ENCODE measurements at regions not wholly inside any gene's neighbourhood (a gene's known extent, or its start where the extent isn't known, plus 50 kb on each side); places are given as distances from the start of the nearest gene placed in this dataset.

GRCh38 chr5:163976696-163977095, 471.3 kb downstream of the MAT2B start:
- peaks cover 6% of the 10 kb centered on the region for H3K9me3 Mint-ChIP-seq (ENCODE audit: low read depth)
- ATAC-seq (no peak), DNase-seq (no peak)
- H3K36me3 Mint-ChIP-seq (ENCODE audit: low read depth): no peaks in the 10 kb centered on the region
- intact Hi-C loops (cut with DNase I, micrococcal nuclease): no loop called here
- no peak overlapping the region for H3K4me3 Mint-ChIP-seq
- ChIA-PET CTCF (no interaction called here), POLR2A (no interaction called here)
- H3K27me3 Mint-ChIP-seq: no peaks in the 10 kb centered on the region
- no peak overlapping the region for H3K27ac Mint-ChIP-seq
- no peaks in the 10 kb centered on the region for H3K4me1 Mint-ChIP-seq

- DNase-seq: no peak
- H3K4me1 Mint-ChIP-seq: no peaks in the 10 kb centered on the region
- no peak for ATAC-seq
- H3K27me3 Mint-ChIP-seq: no peaks in the 10 kb centered on the region
- H3K27ac Mint-ChIP-seq: no peak overlapping the region
- H3K36me3 Mint-ChIP-seq (ENCODE audit: low read depth): no peaks in the 10 kb centered on the region
- no peak overlapping the region for H3K4me3 Mint-ChIP-seq
- ChIA-PET POLR2A (no interaction called here), CTCF (no interaction called here)
- H3K9me3 Mint-ChIP-seq (ENCODE audit: low read depth): peaks cover 2% of the 10 kb centered on the region
- intact Hi-C loops (cut with DNase I, micrococcal nuclease): no loop called here
Measured at GRCh38 chr5:163978897-163979296, 473.5 kb downstream of the MAT2B start.

GRCh38 chr5:163988566-163988965, 483.1 kb downstream of the MAT2B start:
- no peaks in the 10 kb centered on the region for H3K36me3 Mint-ChIP-seq (ENCODE audit: low read depth)
- no peaks in the 10 kb centered on the region for H3K4me1 Mint-ChIP-seq
- DNase-seq: no peak
- CTCF ChIA-PET: no interaction called here
- no peaks in the 10 kb centered on the region for H3K27me3 Mint-ChIP-seq
- H3K9me3 Mint-ChIP-seq (ENCODE audit: low read depth): peaks cover 4% of the 10 kb centered on the region
- intact Hi-C loops (cut with DNase I, micrococcal nuclease): no loop called here
- no peak overlapping the region for H3K4me3 Mint-ChIP-seq
- POLR2A ChIA-PET: no interaction called here
- ATAC-seq: no peak
- no peak overlapping the region for H3K27ac Mint-ChIP-seq

GRCh38 chr5:163993126-163993525, 487.7 kb downstream of the MAT2B start:
- ChIA-PET POLR2A (no interaction called here), CTCF (no interaction called here)
- Mint-ChIP-seq H3K27ac (no peak overlapping the region), H3K4me1 (no peaks in the 10 kb centered on the region), H3K36me3 (ENCODE audit: low read depth) (no peaks in the 10 kb centered on the region), H3K4me3 (no peak overlapping the region), H3K9me3 (ENCODE audit: low read depth) (peaks cover 2% of the 10 kb centered on the region), H3K27me3 (no peaks in the 10 kb centered on the region)
- intact Hi-C loops (cut with DNase I, micrococcal nuclease): no loop called here
- no peak for ATAC-seq
- DNase-seq: no peak

GRCh38 chr5:163995206-163995605, 489.8 kb downstream of the MAT2B start:
- H3K9me3 Mint-ChIP-seq (ENCODE audit: low read depth): peaks cover 2% of the 10 kb centered on the region
- ATAC-seq: no peak
- H3K4me1 Mint-ChIP-seq: no peaks in the 10 kb centered on the region
- no peak for DNase-seq
- no peaks in the 10 kb centered on the region for H3K27me3 Mint-ChIP-seq
- H3K36me3 Mint-ChIP-seq (ENCODE audit: low read depth): no peaks in the 10 kb centered on the region
- H3K27ac Mint-ChIP-seq: no peak overlapping the region
- intact Hi-C loops (cut with DNase I, micrococcal nuclease): no loop called here
- CTCF ChIA-PET: no interaction called here
- H3K4me3 Mint-ChIP-seq: no peak overlapping the region
- POLR2A ChIA-PET: no interaction called here

GRCh38 chr5:163997965-163998364, 492.5 kb downstream of the MAT2B start:
- Mint-ChIP-seq H3K27ac (no peak overlapping the region), H3K9me3 (ENCODE audit: low read depth) (peaks cover 2% of the 10 kb centered on the region), H3K36me3 (ENCODE audit: low read depth) (no peaks in the 10 kb centered on the region), H3K4me1 (no peaks in the 10 kb centered on the region), H3K27me3 (no peaks in the 10 kb centered on the region), H3K4me3 (no peak overlapping the region)
- intact Hi-C loops (cut with DNase I, micrococcal nuclease): no loop called here
- CTCF ChIA-PET: no interaction called here
- ATAC-seq (no peak), DNase-seq (no peak)
- POLR2A ChIA-PET: no interaction called here

- Mint-ChIP-seq H3K4me1 (no peaks in the 10 kb centered on the region), H3K27me3 (no peaks in the 10 kb centered on the region), H3K4me3 (no peak overlapping the region), H3K27ac (no peak overlapping the region), H3K36me3 (ENCODE audit: low read depth) (no peaks in the 10 kb centered on the region), H3K9me3 (ENCODE audit: low read depth) (peaks cover 2% of the 10 kb centered on the region)
- CTCF ChIA-PET: no interaction called here
- no peak for DNase-seq
- intact Hi-C loops (cut with DNase I, micrococcal nuclease): no loop called here
- POLR2A ChIA-PET: no interaction called here
- no peak for ATAC-seq
Measured at GRCh38 chr5:164000241-164000640, 494.8 kb downstream of the MAT2B start.

GRCh38 chr5:164000819-164001218, 495.4 kb downstream of the MAT2B start:
- Mint-ChIP-seq H3K9me3 (ENCODE audit: low read depth) (peaks cover 2% of the 10 kb centered on the region), H3K27me3 (no peaks in the 10 kb centered on the region), H3K36me3 (ENCODE audit: low read depth) (no peaks in the 10 kb centered on the region), H3K27ac (no peak overlapping the region), H3K4me3 (no peak overlapping the region), H3K4me1 (no peaks in the 10 kb centered on the region)
- ATAC-seq (no peak), DNase-seq (no peak)
- CTCF ChIA-PET: no interaction called here
- POLR2A ChIA-PET: no interaction called here
- intact Hi-C loops (cut with DNase I, micrococcal nuclease): no loop called here

- Mint-ChIP-seq H3K27me3 (no peaks in the 10 kb centered on the region), H3K27ac (no peak overlapping the region), H3K4me3 (no peak overlapping the region), H3K9me3 (ENCODE audit: low read depth) (peaks cover 2% of the 10 kb centered on the region), H3K36me3 (ENCODE audit: low read depth) (no peaks in the 10 kb centered on the region), H3K4me1 (no peaks in the 10 kb centered on the region)
- intact Hi-C loops (cut with DNase I, micrococcal nuclease): no loop called here
- ATAC-seq (no peak), DNase-seq (no peak)
- ChIA-PET CTCF (interaction anchor here (0.7 to 1.1 kb wide), 2 partner anchors 19 to 104 kb away, joined by 3 to 4 read pairs; no protein-coding TSS in a partner anchor), POLR2A (no interaction called here)
Measured at GRCh38 chr5:164002214-164002613, 496.8 kb downstream of the MAT2B start.

- CTCF ChIA-PET: interaction anchor here (0.7 to 1.1 kb wide), 2 partner anchors 19 to 104 kb away, joined by 3 to 4 read pairs; no protein-coding TSS in a partner anchor
- ATAC-seq (peak; percentile 74), DNase-seq (peak; percentile 9)
- Mint-ChIP-seq H3K36me3 (ENCODE audit: low read depth) (no peaks in the 10 kb centered on the region), H3K27ac (no peak overlapping the region), H3K9me3 (ENCODE audit: low read depth) (no peaks in the 10 kb centered on the region), H3K4me1 (no peaks in the 10 kb centered on the region), H3K27me3 (no peaks in the 10 kb centered on the region), H3K4me3 (no peak overlapping the region)
- intact Hi-C loops (cut with DNase I, micrococcal nuclease): no loop called here
- POLR2A ChIA-PET: no interaction called here
Measured at GRCh38 chr5:164002628-164003027, 497.2 kb downstream of the MAT2B start.

GRCh38 chr5:164005071-164005470, 499.7 kb downstream of the MAT2B start:
- no peak overlapping the region for H3K27ac Mint-ChIP-seq
- DNase-seq (no peak), ATAC-seq (no peak)
- no peaks in the 10 kb centered on the region for H3K4me1 Mint-ChIP-seq
- POLR2A ChIA-PET: no interaction called here
- no peaks in the 10 kb centered on the region for H3K27me3 Mint-ChIP-seq
- H3K4me3 Mint-ChIP-seq: no peak overlapping the region
- H3K36me3 Mint-ChIP-seq (ENCODE audit: low read depth): no peaks in the 10 kb centered on the region
- H3K9me3 Mint-ChIP-seq (ENCODE audit: low read depth): no peaks in the 10 kb centered on the region
- CTCF ChIA-PET: no interaction called here
- intact Hi-C loops (cut with DNase I, micrococcal nuclease): no loop called here

GRCh38 chr5:164007064-164007463, 501.6 kb downstream of the MAT2B start:
- intact Hi-C loops (cut with DNase I, micrococcal nuclease): no loop called here
- ATAC-seq (no peak), DNase-seq (no peak)
- no peak overlapping the region for H3K4me3 Mint-ChIP-seq
- peaks cover 2% of the 10 kb centered on the region for H3K9me3 Mint-ChIP-seq (ENCODE audit: low read depth)
- ChIA-PET POLR2A (no interaction called here), CTCF (interaction anchor here (0.6 kb wide), 1 partner anchor 1113 kb away, joined by 3 read pairs; no protein-coding TSS in a partner anchor)
- H3K27me3 Mint-ChIP-seq: no peaks in the 10 kb centered on the region
- no peak overlapping the region for H3K27ac Mint-ChIP-seq
- H3K4me1 Mint-ChIP-seq: no peaks in the 10 kb centered on the region
- H3K36me3 Mint-ChIP-seq (ENCODE audit: low read depth): no peaks in the 10 kb centered on the region

- POLR2A ChIA-PET: no interaction called here
- no peak for ATAC-seq
- intact Hi-C loops (cut with DNase I, micrococcal nuclease): loop anchor here in 1 of 2 experiments (5.0 kb wide), 2 partner anchors 447 to 1448 kb away; no protein-coding TSS in a partner anchor
- H3K27ac Mint-ChIP-seq: no peak overlapping the region
- no peak for DNase-seq
- H3K27me3 Mint-ChIP-seq: no peaks in the 10 kb centered on the region
- CTCF ChIA-PET: no interaction called here
- no peaks in the 10 kb centered on the region for H3K36me3 Mint-ChIP-seq (ENCODE audit: low read depth)
- no peak overlapping the region for H3K4me3 Mint-ChIP-seq
- no peaks in the 10 kb centered on the region for H3K4me1 Mint-ChIP-seq
- peaks cover 2% of the 10 kb centered on the region for H3K9me3 Mint-ChIP-seq (ENCODE audit: low read depth)
Measured at GRCh38 chr5:164009621-164010020, 504.2 kb downstream of the MAT2B start.
